MG63 (cell line): ENCODE measurements at regions not wholly inside any gene's neighbourhood (a gene's known extent, or its start where the extent isn't known, plus 50 kb on each side); places are given as distances from the start of the nearest gene placed in this dataset.

Experiments
- DNase-seq: peaks from one replicate; pipeline ENCODE4 v3.0.0-alpha.2; 2020
- H3K27me3 ChIP-seq: fragments of 250-450 bp; sonication (Bioruptor Pico); 2 replicates; pipeline ENCODE4 v1.5.1; 2020; ENCODE audit warnings: mild to moderate bottlenecking, moderate library complexity
- H3K36me3 ChIP-seq: fragments of 250-450 bp; sonication (Bioruptor Pico); 2 replicates; pipeline ENCODE4 v1.5.1; 2020; ENCODE audit warnings: mild to moderate bottlenecking, moderate library complexity
- H3K4me3 ChIP-seq: fragments of 250-450 bp; sonication (Bioruptor Pico); 2 replicates; pipeline ENCODE4 v1.5.1; 2020; ENCODE audit warnings: mild to moderate bottlenecking, moderate library complexity
- H3K9me3 ChIP-seq: fragments of 250-450 bp; sonication (Bioruptor Pico); 2 replicates; pipeline ENCODE4 v1.5.1; 2020; ENCODE audit warnings: mild to moderate bottlenecking, moderate library complexity

GRCh38 chr13:82678052-82678451, 1204.2 kb downstream of the SLITRK1 start:
- H3K4me3 ChIP-seq: no peak overlapping the region
- no peaks in the 10 kb centered on the region for H3K9me3 ChIP-seq
- no peaks in the 10 kb centered on the region for H3K27me3 ChIP-seq
- H3K36me3 ChIP-seq: no peaks in the 10 kb centered on the region
- DNase-seq: no peak

- Histone ChIP-seq H3K36me3 (no peaks in the 10 kb centered on the region), H3K27me3 (no peaks in the 10 kb centered on the region), H3K9me3 (no peaks in the 10 kb centered on the region), H3K4me3 (no peak overlapping the region)
- DNase-seq: no peak
Observed at GRCh38 chr13:82675024-82675423, 1207.2 kb downstream of the SLITRK1 start.

DNA sequence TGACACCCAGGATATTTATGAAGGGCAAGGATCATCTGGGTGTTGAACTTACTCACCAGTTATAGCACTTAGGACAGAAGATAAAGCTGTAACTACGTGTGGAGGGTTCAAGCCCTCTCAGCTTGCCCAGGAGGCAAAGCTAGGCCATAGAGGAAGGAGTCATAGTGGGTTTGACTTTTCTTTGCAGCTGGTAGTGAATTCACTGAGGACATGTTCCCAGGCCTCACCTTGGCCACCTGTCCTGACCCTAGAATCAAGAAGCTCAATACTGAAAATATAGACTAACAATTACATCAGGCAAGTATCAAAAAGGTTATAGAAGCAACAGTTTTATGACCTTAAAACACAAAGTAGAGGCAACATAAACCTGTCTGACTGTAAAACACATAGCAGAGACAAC, 1207.7 kb downstream of the SLITRK1 start:
- DNase-seq: no peak
- H3K36me3 ChIP-seq: no peaks in the 10 kb centered on the region
- H3K9me3 ChIP-seq: no peaks in the 10 kb centered on the region
- H3K27me3 ChIP-seq: no peaks in the 10 kb centered on the region
- no peak overlapping the region for H3K4me3 ChIP-seq

- H3K36me3 ChIP-seq: no peaks in the 10 kb centered on the region
- H3K9me3 ChIP-seq: no peaks in the 10 kb centered on the region
- no peak overlapping the region for H3K4me3 ChIP-seq
- DNase-seq: no peak
- H3K27me3 ChIP-seq: no peaks in the 10 kb centered on the region
Observed at GRCh38 chr13:82672248-82672647, 1210.0 kb downstream of the SLITRK1 start.

DNA sequence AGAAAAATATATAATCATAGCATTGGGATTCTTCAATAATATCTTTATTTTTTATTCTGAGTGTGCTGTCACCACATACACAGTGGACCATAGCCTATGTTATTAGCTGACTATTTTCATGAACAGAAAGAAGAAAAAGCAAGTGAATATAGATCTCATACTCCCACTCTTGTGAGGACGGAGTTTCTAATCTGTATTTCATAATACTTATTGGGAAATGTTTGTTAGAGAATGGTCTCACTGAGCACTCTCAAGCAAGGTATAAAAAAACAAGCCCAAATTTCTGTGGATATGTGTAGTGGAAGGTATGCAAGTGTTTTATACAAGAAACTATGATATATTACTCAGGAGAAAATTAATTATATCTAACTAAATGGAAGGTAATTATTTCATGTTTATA, 1218.1 kb downstream of the SLITRK1 start:
- no peaks in the 10 kb centered on the region for H3K27me3 ChIP-seq
- no peaks in the 10 kb centered on the region for H3K9me3 ChIP-seq
- DNase-seq: no peak
- no peak overlapping the region for H3K4me3 ChIP-seq
- H3K36me3 ChIP-seq: no peaks in the 10 kb centered on the region

GRCh38 chr13:82661126-82661525, 1221.1 kb downstream of the SLITRK1 start:
- H3K4me3 ChIP-seq: no peak overlapping the region
- H3K27me3 ChIP-seq: no peaks in the 10 kb centered on the region
- DNase-seq: no peak
- no peaks in the 10 kb centered on the region for H3K9me3 ChIP-seq
- H3K36me3 ChIP-seq: no peaks in the 10 kb centered on the region

- no peak for DNase-seq
- no peaks in the 10 kb centered on the region for H3K36me3 ChIP-seq
- H3K27me3 ChIP-seq: no peaks in the 10 kb centered on the region
- H3K4me3 ChIP-seq: no peak overlapping the region
- H3K9me3 ChIP-seq: no peaks in the 10 kb centered on the region
Observed at GRCh38 chr13:82658811-82659210, 1223.5 kb downstream of the SLITRK1 start.

DNA sequence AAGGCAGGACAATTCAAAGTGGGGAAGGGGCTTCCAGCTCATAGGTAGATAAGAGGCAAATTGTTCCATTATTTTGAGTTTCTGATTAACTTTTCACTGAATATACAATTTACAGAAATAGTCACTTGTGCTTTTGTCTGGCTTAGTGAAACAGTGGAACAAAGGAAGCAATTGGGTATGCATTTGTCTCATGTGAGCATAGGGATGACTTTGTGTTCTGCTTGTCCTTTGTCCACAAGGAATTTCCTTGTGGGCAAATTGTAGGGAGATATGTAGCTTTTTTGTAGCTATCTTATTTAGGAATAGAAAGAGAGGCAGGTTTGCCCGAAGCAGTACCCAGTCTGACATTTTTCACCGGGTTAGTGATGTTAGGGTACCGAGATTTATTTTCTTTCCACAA, 1224.8 kb downstream of the SLITRK1 start:
- no peak for DNase-seq
- Histone ChIP-seq H3K27me3 (no peaks in the 10 kb centered on the region), H3K36me3 (no peaks in the 10 kb centered on the region), H3K9me3 (no peaks in the 10 kb centered on the region), H3K4me3 (no peak overlapping the region)

- Histone ChIP-seq H3K36me3 (no peaks in the 10 kb centered on the region), H3K9me3 (no peaks in the 10 kb centered on the region), H3K4me3 (no peak overlapping the region), H3K27me3 (no peaks in the 10 kb centered on the region)
- peak; percentile 44 for DNase-seq
Observed at GRCh38 chr13:82654861-82655855, 1227.1 kb downstream of the SLITRK1 start.

DNA sequence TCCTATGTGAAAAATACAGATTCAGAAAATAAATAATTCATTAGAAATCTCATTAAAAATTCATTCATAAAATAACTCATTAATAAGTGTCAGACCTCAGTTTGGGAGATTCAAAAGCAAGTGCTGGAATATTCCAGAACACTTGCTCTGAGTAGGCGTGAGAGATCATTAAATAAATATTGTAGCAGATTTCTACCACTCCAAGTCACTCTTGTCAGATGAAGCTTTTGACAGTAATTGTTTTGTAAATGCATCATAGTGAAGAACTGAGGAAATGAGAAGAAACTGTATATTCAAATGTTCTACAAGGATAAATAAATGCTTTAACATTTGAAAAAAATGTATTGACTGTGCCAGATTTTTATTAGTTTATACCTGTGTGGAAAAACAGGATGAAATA, 1228.1 kb downstream of the SLITRK1 start:
- DNase-seq: no peak
- Histone ChIP-seq H3K9me3 (no peaks in the 10 kb centered on the region), H3K36me3 (no peaks in the 10 kb centered on the region), H3K4me3 (no peak overlapping the region), H3K27me3 (no peaks in the 10 kb centered on the region)

DNA sequence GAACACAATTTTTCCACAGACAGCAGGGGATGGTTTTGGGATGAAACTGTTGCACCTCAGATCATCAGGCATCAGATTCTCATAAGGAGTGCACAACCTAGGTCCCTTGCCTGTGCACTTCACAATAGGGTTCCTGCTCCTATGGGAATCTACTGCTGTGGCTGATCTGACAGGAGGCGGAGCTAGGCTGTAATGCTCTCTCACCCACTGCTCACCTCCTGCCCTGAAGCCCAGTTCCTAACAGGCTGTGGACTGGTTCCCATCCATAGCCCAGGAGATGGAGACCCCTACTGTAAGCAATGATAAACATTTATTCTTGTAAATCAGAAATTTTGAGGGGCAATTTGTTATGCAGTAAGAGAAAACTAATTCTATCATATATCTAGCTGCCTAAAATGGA, 1234.7 kb downstream of the SLITRK1 start:
- Histone ChIP-seq H3K4me3 (no peak overlapping the region), H3K27me3 (no peaks in the 10 kb centered on the region), H3K9me3 (no peaks in the 10 kb centered on the region), H3K36me3 (no peaks in the 10 kb centered on the region)
- no peak for DNase-seq

DNA sequence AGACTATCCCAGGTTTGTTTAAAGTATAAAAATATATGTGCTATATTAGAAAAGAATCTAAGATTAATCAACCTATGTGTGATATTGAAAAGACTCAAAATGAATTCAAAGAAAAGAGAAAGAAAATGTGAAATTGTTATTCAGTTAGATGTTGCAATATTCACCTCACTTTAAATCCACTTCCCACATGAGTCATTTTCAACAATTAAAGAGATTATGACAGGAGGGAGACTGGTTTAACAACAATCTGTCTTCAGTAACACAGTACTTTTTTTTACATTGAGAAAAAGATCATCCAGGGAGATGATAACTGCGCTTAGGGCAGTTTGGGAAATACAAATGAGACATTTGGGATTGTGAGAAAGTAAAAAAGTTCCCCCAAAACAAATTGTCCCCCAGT, 1246.2 kb downstream of the SLITRK1 start:
- no peaks in the 10 kb centered on the region for H3K36me3 ChIP-seq
- no peak overlapping the region for H3K4me3 ChIP-seq
- H3K9me3 ChIP-seq: peaks cover 3% of the 10 kb centered on the region
- H3K27me3 ChIP-seq: no peaks in the 10 kb centered on the region
- no peak for DNase-seq

DNA sequence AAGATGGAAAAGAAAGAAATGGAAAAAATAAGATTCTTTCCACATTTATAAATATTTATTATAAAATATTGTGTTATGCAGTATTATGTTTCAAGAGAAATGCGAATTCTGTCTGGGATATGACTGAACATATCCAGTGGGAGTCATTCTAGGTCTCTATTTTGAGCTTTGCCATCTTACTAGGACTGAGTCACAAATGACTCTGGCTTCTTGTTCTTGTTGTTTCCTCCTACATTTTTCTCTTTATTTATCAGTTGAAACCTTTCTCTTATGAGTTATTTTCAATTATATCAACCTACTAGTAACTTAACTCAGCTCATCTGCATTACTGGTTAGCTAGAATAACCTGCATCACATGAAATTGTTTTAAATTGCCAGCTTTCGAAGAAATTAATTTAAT, 1247.3 kb downstream of the SLITRK1 start:
- no peak for DNase-seq
- Histone ChIP-seq H3K36me3 (no peaks in the 10 kb centered on the region), H3K9me3 (peaks cover 3% of the 10 kb centered on the region), H3K27me3 (no peaks in the 10 kb centered on the region), H3K4me3 (no peak overlapping the region)

GRCh38 chr13:82627183-82627582, 1255.1 kb downstream of the SLITRK1 start:
- Histone ChIP-seq H3K4me3 (no peak overlapping the region), H3K9me3 (no peaks in the 10 kb centered on the region), H3K27me3 (no peaks in the 10 kb centered on the region), H3K36me3 (no peaks in the 10 kb centered on the region)
- DNase-seq: no peak

DNA sequence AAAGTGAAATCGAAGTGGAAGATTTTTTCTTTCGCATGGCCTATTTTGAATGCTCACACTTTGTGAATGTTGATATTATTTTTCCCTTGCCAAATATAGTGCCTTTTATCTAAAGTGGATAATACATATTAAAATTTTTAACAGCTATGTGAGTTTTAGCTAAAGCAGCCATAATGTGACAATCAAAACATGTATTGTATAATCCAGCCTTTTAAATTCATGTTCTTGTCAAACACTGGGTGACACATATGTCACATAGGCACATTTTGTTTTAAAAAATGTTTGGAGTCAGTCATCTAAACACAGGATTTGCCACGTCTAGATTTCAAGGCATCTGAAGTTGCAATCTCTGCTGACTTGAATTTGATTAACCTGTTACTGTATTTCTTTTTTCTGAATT, 1256.6 kb downstream of the SLITRK1 start:
- DNase-seq: no peak

DNA sequence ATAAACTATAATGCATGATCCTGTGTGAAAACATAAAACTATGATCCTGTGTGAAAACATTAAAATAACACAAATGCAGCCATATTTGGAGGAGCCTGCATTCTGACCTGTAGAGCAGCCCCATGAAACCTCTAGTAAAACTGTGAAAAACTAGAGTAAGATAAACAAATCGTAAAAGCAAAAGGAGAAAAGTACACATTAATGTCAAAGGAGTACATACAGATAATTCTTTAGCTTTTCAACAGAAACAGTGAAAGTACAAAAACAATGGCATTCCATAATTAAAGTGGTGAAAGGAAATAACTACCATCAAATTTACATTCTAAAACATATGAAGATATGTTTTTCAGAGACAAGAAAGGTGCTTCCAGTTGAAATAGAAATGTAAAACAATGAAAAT, 1267.2 kb downstream of the SLITRK1 start:
- Histone ChIP-seq H3K36me3 (no peaks in the 10 kb centered on the region), H3K9me3 (no peaks in the 10 kb centered on the region), H3K4me3 (no peak overlapping the region), H3K27me3 (no peaks in the 10 kb centered on the region)
- no peak for DNase-seq

More for the DNA sequence above, 1256.6 kb downstream of the SLITRK1 start:
- H3K27me3 ChIP-seq: no peaks in the 10 kb centered on the region
- no peak overlapping the region for H3K4me3 ChIP-seq
- H3K36me3 ChIP-seq: no peaks in the 10 kb centered on the region
- no peaks in the 10 kb centered on the region for H3K9me3 ChIP-seq

- Histone ChIP-seq H3K27me3 (no peaks in the 10 kb centered on the region), H3K36me3 (no peaks in the 10 kb centered on the region), H3K9me3 (no peaks in the 10 kb centered on the region), H3K4me3 (no peak overlapping the region)
- no peak for DNase-seq
Observed at GRCh38 chr13:82614086-82614485, 1268.2 kb downstream of the SLITRK1 start.

GRCh38 chr13:82606008-82606407, 1276.3 kb downstream of the SLITRK1 start:
- H3K27me3 ChIP-seq: no peaks in the 10 kb centered on the region
- DNase-seq: no peak
- no peaks in the 10 kb centered on the region for H3K36me3 ChIP-seq
- H3K9me3 ChIP-seq: peaks cover 6% of the 10 kb centered on the region; the same call in 1 of the 2 replicates
- no peak overlapping the region for H3K4me3 ChIP-seq
